Skeletal muscle tissue (tissue), 3 donors: ENCODE measurements at regions not wholly inside any gene's neighbourhood (a gene's known extent, or its start where the extent isn't known, plus 50 kb on each side); places are given as distances from the start of the nearest gene placed in this dataset.

Source experiments
- H3K27ac ChIP-seq: one replicate; pipeline ENCODE4 v1.7.0; 2013; ENCODE audit warnings: mild to moderate bottlenecking, low read depth, low read length, inconsistent platforms
- H3K27me3 ChIP-seq, 3 donors: one replicate each; pipeline ENCODE4 v1.7.0; 2013; ENCODE audit warnings: low read length in 3 of 3; ENCODE audit not compliant: control insufficient read depth in 3 of 3, insufficient read depth in 3 of 3
- H3K36me3 ChIP-seq, 3 donors: one replicate each; pipeline ENCODE4 v1.7.0; 2013; ENCODE audit warnings: low read length in 3 of 3; ENCODE audit not compliant: control insufficient read depth in 3 of 3, insufficient read depth in 3 of 3
- H3K4me1 ChIP-seq, 3 donors: one replicate each; pipeline ENCODE4 v1.7.0; 2013; ENCODE audit warnings: low read length in 3 of 3, mild to moderate bottlenecking in 3 of 3; ENCODE audit not compliant: control insufficient read depth in 3 of 3, insufficient read depth in 3 of 3
- H3K4me3 ChIP-seq, 3 donors: one replicate each; pipeline ENCODE4 v1.7.0; 2013; ENCODE audit warnings: low read length in 3 of 3
- H3K9ac ChIP-seq, 3 donors: one replicate each; pipeline ENCODE4 v1.7.0; 2013; ENCODE audit warnings: low read length in 3 of 3, mild to moderate bottlenecking in 3 of 3, moderate library complexity in 2 of 3, low read depth in 1 of 3
- H3K9me3 ChIP-seq, 3 donors: one replicate each; pipeline ENCODE4 v1.7.0; 2013; ENCODE audit warnings: low read length in 3 of 3; ENCODE audit not compliant: control insufficient read depth in 3 of 3
- donor health status: Osteomylitis.

DNA sequence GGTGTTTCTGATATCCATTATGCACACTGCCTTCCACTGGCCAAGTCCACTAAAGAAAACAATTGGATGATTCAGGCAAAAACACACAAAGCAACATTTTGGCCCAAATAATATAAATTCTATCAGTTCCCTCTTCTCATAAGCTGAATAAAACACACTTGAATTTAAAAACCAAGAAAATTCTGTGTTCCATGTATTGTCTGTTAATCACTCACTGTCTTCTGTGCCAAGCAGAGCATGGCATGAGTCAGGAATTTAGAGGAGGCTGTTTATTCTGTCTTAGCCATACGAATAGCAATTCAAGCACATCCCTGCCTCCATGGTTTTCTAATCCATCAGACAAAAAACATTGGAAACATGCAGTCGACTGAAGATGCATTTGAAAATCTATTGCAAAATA, 215.6 kb upstream of the UMPS start:
- Histone ChIP-seq H3K9me3 (no peaks in the 10 kb centered on the region), H3K9ac (no peak overlapping the region), H3K4me1 (no peaks in the 10 kb centered on the region), H3K36me3 (no peaks in the 10 kb centered on the region), H3K4me3 (no peak overlapping the region), H3K27ac (no peak overlapping the region), H3K27me3 (no peaks in the 10 kb centered on the region)

DNA sequence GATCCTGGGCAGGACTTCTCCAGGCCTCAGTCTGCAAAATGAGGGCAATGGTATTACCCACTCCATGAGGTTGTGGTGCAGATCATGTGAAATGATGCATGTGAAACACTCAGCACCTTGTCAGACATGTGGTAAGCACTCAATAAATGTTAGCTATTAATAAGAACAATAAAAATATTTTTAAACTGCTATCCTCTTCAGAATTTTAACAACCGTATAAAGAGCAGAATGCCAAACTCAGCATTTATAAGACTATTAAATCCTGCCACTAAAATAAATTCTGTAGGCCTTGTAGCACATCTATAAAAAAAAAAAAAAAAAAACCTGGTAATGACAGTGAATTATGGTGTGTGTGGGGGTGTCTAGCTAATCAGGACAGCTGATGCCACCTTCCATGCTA, 213.9 kb upstream of the UMPS start:
- Histone ChIP-seq H3K27me3 (no peaks in the 10 kb centered on the region), H3K4me3 (no peak overlapping the region), H3K4me1 (no peaks in the 10 kb centered on the region), H3K9ac (no peak overlapping the region), H3K9me3 (no peaks in the 10 kb centered on the region), H3K36me3 (no peaks in the 10 kb centered on the region), H3K27ac (no peak overlapping the region)

DNA sequence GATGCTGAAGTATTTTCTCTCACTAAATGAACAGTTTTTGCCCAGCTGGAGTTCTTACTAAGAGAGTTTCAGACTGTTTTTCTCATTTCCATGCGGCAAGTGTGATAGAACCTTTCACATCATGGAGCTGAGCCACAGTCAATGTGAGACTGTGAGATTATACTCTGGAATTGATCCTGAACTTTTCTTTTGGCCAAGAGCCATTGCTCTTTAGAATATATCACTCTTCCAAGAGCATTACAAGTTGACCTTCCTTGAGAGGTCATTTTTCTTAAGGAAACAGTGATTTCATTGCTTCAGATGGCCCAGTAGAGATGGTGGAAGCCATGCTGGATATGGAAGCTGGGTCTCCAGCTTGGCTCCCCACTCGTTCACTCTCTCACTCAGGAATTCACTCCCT, 212.9 kb upstream of the UMPS start:
- H3K9me3 ChIP-seq, result no peaks in the 10 kb centered on the region
- H3K36me3 ChIP-seq, result no peaks in the 10 kb centered on the region
- no peak overlapping the region for H3K9ac ChIP-seq
- no peak overlapping the region for H3K27ac ChIP-seq
- no peaks in the 10 kb centered on the region for H3K4me1 ChIP-seq
- no peak overlapping the region for H3K4me3 ChIP-seq
- no peaks in the 10 kb centered on the region for H3K27me3 ChIP-seq

DNA sequence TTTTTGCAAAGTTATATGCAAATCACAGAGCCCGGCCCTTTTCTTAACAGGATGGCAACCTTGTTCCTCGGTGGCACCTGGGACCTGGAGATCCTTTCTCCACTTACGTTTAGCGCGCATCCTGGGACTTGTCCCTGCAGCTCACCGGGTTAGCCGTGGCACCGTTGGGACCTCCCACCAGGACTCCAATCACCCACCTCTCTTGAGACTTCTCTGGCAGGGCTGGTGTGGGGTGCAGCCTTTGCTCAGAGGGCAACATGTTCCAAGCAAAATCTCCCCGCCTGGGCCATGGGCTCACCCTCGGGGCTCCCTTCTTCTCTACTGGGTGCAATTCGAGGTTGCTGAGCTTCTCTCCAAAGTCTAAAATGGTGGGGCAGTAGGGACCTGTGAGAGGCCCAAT, 211.9 kb upstream of the UMPS start:
- H3K27ac ChIP-seq, result no peak overlapping the region
- no peak overlapping the region for H3K9ac ChIP-seq
- no peaks in the 10 kb centered on the region for H3K9me3 ChIP-seq
- no peaks in the 10 kb centered on the region for H3K27me3 ChIP-seq
- H3K4me1 ChIP-seq, result no peaks in the 10 kb centered on the region
- H3K4me3 ChIP-seq, result no peak overlapping the region
- H3K36me3 ChIP-seq, result no peaks in the 10 kb centered on the region

DNA sequence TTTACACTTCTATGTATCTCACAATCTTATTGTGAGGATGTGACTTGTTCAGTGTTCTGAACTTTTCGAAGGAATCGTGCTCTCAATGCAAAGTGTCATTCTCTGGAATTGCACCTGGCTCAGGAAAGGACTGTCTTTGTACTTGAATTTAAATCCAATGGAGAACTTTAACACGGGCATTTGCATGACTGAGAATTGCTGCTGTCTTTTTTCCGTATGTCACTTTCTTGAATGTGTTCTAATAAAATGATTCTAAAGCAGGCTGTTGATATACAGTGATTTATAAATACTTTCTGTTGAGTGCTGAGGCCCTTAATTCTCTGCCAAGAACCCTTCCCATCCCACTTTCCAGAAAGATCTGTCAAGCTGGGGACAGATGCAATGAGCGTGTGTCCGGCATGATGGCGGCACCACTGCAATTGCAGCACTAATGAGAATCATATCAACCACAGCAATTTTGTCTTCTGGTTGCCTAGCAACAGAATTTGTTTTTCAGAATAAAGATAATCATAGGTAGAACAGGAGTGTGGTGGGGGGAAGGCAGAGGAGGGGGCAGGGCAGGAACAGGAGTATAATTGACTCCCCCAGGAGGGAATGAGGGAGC, 210.6 kb upstream of the UMPS start:
- Histone ChIP-seq H3K4me3 (no peak overlapping the region), H3K4me1 (no peaks in the 10 kb centered on the region), H3K27ac (no peak overlapping the region), H3K36me3 (no peaks in the 10 kb centered on the region), H3K27me3 (no peaks in the 10 kb centered on the region), H3K9ac (no peak overlapping the region), H3K9me3 (no peaks in the 10 kb centered on the region)

DNA sequence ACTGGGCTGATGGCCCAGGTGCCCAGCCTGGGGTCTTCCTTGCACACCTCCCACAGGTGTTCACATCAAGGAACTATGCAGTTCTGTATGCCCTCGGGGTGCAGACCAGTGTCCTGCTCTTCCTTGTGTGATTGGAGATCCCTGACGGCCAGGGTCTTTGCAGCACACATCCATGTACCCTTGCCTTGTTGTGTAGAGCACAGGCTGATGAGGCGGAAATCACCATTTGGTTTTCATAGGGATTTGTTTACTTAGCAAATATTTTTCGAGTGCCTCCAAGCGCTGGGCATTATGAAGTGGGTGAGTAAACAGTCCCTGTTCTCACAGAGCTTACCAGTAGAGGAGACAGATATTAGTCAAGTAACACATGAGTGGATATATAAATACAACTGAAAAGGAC, 209.3 kb upstream of the UMPS start:
- no peak overlapping the region for H3K9ac ChIP-seq
- H3K27ac ChIP-seq, result no peak overlapping the region
- H3K36me3 ChIP-seq, result no peaks in the 10 kb centered on the region
- no peaks in the 10 kb centered on the region for H3K4me1 ChIP-seq
- H3K27me3 ChIP-seq, result no peaks in the 10 kb centered on the region
- H3K4me3 ChIP-seq, result no peak overlapping the region
- H3K9me3 ChIP-seq, result no peaks in the 10 kb centered on the region

DNA sequence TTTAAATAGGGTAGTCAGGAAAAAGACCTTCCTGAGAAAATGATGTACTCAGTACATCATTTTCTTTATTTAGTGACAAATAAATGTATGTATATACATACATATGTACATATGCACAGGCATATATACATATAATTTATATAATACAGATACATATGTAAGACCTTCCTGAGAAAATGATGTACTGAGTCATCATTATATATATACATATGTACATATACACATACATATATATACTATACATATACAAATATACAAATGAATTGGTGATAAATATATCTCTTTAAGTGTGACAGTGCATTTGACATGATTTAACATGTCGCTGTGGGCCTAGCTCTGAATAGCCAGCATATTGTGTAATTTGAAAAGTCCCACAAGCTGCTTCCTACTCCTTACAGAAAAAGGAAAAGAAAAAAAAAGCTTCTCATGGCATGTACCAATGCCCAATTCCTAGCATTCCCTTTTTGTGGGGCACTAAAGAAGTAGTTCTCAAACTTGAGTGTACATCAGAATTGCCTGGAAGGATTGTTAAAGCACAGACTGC, 208.1 kb upstream of the UMPS start:
- Histone ChIP-seq H3K27ac (no peak overlapping the region), H3K9ac (no peak overlapping the region), H3K9me3 (no peaks in the 10 kb centered on the region), H3K27me3 (no peaks in the 10 kb centered on the region), H3K4me1 (no peaks in the 10 kb centered on the region), H3K4me3 (no peak overlapping the region), H3K36me3 (no peaks in the 10 kb centered on the region)

DNA sequence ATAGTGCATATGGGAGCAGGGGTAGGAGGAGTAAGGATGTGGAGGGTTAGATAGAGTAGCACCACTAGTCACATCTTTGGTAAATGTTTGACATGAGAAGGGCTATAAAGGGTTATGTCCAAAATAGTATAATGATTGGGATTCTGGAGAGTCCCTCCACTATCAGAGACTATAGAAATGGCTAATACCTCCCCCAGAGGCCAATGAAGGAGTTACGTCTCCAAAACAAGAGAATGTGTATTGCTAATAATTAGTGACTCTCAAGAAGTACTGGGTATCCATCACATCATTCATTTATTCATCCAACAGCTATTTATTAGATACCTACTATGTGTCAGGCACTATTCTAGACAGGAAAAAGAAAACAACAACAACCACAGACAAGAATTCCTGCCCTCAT, 203.7 kb upstream of the UMPS start:
- H3K9ac ChIP-seq, result no peak overlapping the region
- H3K4me3 ChIP-seq, result no peak overlapping the region
- H3K4me1 ChIP-seq, result no peaks in the 10 kb centered on the region
- no peaks in the 10 kb centered on the region for H3K9me3 ChIP-seq
- H3K27me3 ChIP-seq, result no peaks in the 10 kb centered on the region
- H3K36me3 ChIP-seq, result no peaks in the 10 kb centered on the region
- H3K27ac ChIP-seq, result no peak overlapping the region

DNA sequence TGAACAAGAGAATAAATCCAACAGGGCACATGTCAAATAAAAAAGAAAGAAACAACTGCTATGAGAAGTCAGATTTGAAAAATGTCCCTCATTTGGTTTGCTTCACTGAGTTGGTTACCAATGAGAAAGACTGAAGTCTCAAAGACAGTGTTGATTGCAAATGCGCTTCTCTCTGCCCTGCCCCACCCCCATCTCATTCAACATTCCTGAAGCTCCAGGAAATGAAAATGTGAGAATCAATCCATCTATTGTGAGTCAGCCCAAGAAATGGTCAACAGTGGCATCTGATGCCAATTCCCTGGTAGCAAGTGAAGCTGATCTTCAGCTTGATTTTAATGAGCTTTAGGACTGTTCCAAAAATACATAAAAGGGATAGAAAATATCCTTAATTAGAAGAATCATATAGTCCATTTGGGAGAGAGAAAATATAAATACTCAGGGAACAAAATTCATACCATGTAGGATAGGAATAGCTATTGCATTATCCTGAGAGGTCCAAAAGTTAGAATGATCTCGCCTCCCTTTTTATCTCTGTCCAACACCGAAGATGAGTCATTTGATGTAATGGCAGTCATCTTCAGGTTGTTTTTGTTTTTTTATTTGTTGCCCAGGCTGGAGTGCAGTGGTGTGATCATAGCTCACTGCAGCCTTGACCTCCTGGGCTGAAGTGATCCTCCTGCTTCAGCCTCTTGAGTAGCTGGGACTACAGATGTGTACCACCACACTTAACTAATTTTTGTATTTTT, 200.3 kb upstream of the UMPS start:
- no peaks in the 10 kb centered on the region for H3K4me1 ChIP-seq
- H3K9ac ChIP-seq, result no peak overlapping the region
- H3K9me3 ChIP-seq, result no peaks in the 10 kb centered on the region
- no peak overlapping the region for H3K27ac ChIP-seq
- H3K4me3 ChIP-seq, result no peak overlapping the region
- no peaks in the 10 kb centered on the region for H3K36me3 ChIP-seq
- no peaks in the 10 kb centered on the region for H3K27me3 ChIP-seq

DNA sequence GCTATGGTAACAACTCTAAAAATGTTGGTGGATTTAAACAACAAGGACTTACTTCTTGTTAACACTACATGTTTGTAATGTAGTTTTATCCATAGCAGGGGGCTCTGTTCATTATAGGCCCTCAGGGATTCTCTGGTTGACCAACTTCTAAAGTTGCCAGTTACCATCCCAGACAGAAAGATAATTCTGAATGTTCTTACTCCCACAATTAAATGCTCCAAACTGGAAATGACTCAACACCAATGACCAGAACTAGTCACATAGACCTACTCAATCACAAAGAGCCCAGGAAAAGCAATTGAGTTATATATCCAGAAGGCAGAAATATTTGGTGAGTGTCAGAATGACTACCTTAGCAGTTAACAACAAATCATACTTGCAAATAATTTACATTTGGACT, 199.3 kb upstream of the UMPS start:
- no peak overlapping the region for H3K27ac ChIP-seq
- H3K4me3 ChIP-seq, result no peak overlapping the region
- no peaks in the 10 kb centered on the region for H3K4me1 ChIP-seq
- no peaks in the 10 kb centered on the region for H3K36me3 ChIP-seq
- no peaks in the 10 kb centered on the region for H3K9me3 ChIP-seq
- H3K9ac ChIP-seq, result no peak overlapping the region
- no peaks in the 10 kb centered on the region for H3K27me3 ChIP-seq
